NAMALWA (cell line): ENCODE measurements at regions not wholly inside any gene's neighbourhood (a gene's known extent, or its start where the extent isn't known, plus 50 kb on each side); places are given as distances from the start of the nearest gene placed in this dataset.
A peak's percentile ranks its signal among the peaks of the same experiment; 100 is the strongest.
"Not testable (repeated sequence)": the region's sequence is repeated elsewhere in the genome, so short reads cannot be mapped to it uniquely, and the experiment has no call there.

Experiments
- DNase-seq: peaks from one replicate; pipeline ENCODE4 v3.0.0-alpha.2; 2015; ENCODE audit warnings: low spot score

DNA sequence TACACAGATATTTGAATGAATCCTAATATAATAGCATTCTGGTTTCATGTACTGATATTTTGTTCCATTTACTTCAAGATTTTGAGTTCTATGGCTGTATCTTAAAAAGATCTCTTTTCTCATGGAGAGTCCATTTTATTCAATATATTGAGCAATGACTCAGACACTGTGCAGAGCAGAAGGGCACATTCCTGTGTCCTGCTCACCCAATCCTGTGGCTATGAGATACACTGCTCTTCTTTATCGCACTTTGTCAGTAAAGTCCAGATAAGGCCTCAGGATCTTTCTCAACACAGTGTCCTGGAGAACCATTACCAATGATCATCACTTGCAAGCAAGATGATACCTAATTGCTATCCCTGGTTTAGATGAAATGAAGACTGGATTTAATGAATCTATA is 155.0 kb downstream of the CYSLTR2 start:
- no peak for DNase-seq

- no peak for DNase-seq
Observed at GRCh38 chr13:48810013-48810412, 156.3 kb downstream of the CYSLTR2 start.

DNA sequence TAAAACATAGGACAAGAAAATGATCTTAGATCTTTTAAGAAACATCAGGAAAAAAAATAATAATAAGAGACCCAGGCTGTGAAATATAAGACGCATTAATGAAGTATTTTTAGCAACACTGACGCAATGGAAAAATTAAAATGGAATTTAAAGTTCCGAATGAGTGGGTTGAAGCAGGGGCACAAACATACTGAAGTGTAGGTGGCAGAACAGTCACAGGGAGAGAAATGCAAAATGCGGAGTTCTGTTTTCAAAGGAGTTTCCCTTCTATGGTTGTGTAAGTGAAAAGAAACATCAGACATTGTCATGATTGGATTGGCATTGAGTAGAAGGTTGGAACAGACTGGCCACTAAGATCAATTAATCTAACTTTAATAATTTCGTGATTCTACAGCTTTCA is 159.8 kb downstream of the CYSLTR2 start:
- DNase-seq = no peak

DNA sequence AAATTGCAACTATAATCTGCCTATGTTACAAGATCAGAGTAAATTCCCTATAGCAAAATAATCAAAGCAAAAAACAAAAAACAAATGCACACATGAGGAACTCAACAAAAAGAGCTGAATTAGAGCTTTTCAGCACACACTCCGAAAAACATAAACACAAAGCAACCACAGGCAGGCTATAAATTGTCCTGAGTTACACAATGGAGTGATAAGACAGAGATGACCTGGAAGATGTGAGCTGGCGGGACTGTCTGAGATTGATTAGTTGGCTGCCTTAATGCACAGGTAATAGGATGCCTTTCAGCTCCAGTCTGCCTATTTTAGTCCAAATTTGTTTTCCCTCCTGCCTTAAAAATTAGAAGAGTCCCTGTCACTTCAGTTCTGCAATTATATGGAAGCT is 159.0 kb upstream of the FNDC3A start:
- no peak for DNase-seq

- DNase-seq = peak; percentile 7
Observed at GRCh38 chr13:48817166-48817802, 158.4 kb upstream of the FNDC3A start.

GRCh38 chr13:48818495-48819356 is 157.0 kb upstream of the FNDC3A start:
- DNase-seq = no peak

GRCh38 chr13:48819376-48819775 is 156.3 kb upstream of the FNDC3A start:
- no peak for DNase-seq

DNA sequence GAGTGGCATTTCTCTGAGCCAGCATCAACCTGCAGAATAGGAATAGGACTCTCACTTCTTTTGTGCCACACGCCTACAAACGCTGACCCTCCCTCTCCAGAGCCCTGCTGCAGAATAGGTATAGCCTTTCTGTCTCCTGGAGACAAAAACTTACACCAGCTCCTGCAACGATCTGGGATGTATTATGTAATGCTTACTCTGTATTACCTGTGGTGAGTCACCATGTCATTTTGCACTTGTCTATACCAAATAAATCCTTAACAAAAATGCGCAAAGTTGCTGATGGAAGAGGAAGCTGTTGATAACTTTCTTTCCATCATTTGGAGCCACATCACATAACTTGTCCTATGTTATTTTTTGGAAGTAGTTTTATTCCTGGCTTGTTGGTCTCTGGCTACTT is 155.8 kb upstream of the FNDC3A start:
- DNase-seq = no peak

- DNase-seq = not testable (repeated sequence)
Observed at GRCh38 chr13:48823526-48823925, 152.2 kb upstream of the FNDC3A start.

DNA sequence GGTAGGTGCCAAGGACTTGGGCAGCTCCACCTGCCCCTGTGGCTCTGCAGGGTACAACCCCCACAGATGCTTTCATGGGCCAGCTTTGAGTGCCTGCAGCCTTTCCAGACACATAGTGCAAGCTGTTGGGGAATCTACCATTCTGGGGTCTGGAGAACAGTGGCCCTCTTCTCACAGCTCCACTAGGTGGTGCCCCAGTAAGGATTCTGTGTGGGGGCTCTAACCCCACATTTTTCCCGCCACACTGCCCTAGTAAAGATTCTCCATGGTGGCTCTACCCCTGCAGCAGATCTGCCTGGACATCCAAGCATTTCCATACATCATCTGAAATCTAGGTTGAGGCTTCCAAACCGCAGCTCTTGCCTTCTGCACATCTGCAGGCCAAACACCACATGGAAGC is 149.7 kb upstream of the FNDC3A start:
- no peak for DNase-seq

DNA sequence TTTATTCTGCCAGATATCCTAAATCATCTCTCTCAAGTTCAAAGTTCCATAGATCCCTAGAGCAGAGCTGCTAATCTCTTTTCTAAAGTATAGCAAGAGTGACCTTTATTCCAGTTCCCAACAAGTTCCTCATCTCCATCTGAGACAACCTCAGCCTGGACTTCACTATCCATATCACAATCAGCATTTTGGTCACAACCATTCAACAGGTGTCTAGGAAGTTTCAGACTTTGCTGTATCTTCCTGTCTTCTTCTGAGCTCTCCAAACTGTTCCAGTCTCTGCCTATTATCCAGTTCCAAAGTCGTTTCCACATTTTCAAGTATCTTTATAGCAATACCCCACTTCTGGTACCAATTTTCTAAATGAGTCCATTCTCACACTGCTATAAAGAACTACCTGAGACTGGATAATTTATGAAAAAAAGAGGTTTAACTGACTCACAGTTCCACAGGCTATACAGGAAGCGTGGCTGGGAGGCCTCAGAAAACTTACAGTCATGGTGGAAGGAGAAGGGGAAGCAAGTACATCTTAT is 148.7 kb upstream of the FNDC3A start:
- not testable (repeated sequence) for DNase-seq

DNA sequence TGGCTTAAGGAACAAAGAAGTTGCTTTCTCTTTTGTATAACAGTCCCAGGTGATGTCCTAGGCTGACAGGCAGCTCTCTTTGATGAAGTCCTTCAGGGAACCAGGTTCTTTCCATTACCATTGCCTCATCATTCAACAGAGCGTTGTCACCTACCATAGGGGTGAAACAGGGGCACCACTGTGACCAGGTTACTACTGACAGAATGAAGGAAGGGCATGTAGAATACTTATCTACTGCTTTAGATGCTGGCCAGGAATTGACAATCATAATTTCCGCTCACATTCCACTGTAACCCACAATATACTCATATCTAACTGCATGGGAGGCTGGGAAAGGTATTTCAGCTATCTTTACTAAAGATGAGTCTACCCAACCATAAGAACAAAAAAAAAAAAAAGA is 148.0 kb upstream of the FNDC3A start:
- no peak for DNase-seq

DNA sequence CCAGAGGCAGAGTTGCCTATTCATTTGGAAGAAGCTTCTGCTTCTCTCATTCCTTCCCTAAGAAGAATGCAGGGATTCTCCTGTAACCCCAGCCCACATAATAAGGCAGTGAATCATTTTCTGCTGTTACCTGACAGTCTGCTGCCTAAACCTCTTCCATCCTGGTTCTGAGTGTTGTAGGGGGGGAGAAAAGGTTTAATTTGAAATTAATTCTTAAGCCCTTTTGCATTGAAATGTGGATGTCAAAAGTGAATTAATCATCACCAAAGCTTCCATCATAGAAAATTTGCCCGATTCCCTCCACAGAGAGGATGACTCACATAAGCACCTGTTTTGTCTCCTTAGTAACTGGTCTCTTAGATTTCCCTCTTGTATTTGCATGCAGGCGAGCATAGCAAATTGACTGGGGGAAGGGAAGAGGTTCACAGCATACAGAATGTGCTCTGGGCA is 146.7 kb upstream of the FNDC3A start:
- DNase-seq = peak; percentile 76

DNA sequence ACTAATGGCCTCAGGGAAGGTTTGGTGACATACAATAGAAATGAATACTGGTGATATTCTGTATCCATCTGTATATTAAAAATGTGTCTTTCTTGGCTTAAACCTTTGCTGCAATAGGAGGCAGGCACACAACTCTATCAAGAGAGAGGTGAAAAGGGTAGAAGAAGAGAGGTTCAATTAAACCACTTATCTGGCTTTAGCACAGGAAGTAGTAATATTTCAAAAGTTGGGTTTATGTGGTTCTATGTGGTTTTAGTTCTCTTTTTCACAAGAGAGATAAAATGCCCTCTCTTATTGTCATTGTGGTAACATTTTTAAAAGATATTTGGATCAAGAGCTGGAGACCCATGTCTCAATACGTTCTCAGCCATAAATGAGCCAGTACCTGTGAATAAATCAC is 146.2 kb upstream of the FNDC3A start:
- no peak for DNase-seq

GRCh38 chr13:48831248-48831647 is 144.5 kb upstream of the FNDC3A start:
- no peak for DNase-seq

DNA sequence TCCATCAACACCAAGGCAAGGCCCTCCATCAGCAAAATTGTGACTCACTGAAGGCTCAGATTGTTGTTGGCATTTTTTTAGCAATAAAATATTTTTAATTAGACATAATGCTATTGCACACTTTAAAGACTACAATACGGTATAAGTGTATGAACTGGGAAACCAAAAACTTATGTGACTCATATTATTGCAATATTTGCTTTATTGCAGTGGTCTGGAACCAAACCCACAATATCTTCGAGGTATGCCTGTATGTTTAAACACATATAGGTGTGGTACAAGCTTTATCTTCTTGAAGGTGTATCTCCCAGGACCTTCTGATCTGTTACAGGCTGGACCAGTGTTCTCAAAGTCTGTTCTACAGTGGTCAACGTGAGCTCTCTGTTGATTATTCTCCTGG is 142.3 kb upstream of the FNDC3A start:
- DNase-seq = no peak

GRCh38 chr13:48835326-48835725 is 140.4 kb upstream of the FNDC3A start:
- DNase-seq = not testable (repeated sequence)

DNA sequence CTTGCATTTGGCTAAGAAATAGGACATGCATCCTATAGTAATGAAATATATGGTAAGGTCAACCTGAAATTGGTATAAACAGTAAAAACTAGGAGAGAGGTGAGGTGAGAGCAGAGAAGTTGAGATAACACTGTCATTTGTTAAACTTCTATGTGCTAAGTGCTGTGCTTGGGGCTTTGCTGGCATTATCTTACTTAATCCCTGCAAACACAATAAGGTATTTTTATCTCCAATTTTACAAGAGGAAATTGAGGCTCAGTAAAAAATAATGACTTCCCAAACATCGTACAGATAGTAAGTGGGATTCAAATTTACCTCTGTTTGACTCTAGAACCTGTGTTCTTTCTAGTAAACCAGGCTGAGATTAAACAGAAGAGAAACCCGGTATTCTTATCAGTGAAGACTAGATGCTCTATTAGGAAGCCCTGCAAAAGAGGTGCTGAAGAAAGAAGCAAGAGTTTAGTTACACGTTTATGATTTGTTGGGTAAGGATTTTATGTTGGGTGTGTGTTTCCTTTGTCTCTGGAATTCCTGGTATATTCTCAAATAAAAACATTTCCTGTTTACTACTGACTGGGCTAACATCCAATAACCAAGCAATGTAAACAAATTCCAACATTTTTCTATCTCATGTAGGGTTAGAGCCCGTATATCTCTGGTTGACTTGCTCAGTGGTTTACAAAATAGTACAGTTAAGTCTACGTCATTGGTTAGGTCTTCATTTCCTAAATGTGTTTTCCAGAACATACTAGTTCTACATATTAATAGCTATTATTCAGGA is 137.3 kb upstream of the FNDC3A start:
- DNase-seq = no peak

GRCh38 chr13:48839171-48839570 is 136.5 kb upstream of the FNDC3A start:
- no peak for DNase-seq

DNA sequence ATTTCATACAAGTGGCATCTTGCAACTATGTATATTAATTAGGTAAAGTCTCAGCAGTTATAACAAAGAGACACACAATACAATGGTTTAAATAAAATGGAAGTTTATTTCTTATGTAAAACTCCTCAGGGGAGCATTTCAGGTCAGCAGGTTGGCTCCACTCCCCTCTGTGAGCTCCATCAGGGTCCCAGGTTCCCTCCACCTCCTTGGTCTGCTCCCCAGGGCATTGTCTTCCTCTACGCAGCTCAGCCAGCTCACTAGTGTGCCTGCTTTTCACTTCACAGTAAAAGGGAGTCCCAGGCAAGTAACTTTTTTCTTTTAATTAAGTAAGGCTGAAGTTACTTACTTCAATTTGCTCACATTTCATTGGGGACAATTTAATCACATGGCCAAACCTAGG is 135.3 kb upstream of the FNDC3A start:
- DNase-seq = no peak

- no peak for DNase-seq
Observed at GRCh38 chr13:48842316-48842715, 133.4 kb upstream of the FNDC3A start.

GRCh38 chr13:48843630-48844380 is 131.9 kb upstream of the FNDC3A start:
- no peak for DNase-seq
